ENCODE measurements at regions not wholly inside any gene's neighbourhood (a gene's known extent, or its start where the extent isn't known, plus 50 kb on each side); places are given as distances from the start of the nearest gene placed in this dataset.

DNA sequence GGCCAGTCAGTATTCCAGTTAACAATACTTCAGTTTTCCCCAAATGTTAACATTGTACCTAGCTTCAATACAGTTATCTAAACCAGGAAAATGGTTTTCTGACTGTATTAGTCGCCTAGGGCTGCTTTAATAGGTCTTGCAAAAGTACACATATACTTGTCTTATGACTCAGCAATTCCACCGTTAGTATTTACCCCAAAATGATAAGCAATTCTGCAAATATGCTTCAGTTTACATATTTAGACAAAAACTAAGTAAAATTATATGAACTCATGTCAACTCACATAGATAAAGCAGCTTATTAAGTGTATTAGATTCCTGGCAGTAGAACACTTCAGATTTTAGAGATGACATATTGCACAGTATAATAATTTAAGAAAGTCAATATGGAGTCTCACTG is 363.3 kb downstream of the ARL4A start (continued):
- TF ChIP-seq USF2 (IDR thresholded peaks at IDR 0.05; ENCODE audit: borderline replicate concordance, low read depth, low read length) (no peak), PBX3 (IDR thresholded peaks at IDR 0.05; ENCODE audit: insufficient replicate concordance, low read depth, low read length) (no peak), NR2C1 (IDR thresholded peaks at IDR 0.05) (no peak), HDAC6 (IDR thresholded peaks at IDR 0.05; ENCODE audit: unreplicated experiment) (no peak), REST (IDR thresholded peaks at IDR 0.05; ENCODE audit: low read depth, low read length) (no peak), SPI1 (IDR thresholded peaks at IDR 0.05; ENCODE audit: borderline replicate concordance, insufficient read depth, low read depth, low read length) (no peak), SMAD5 (IDR thresholded peaks at IDR 0.05; ENCODE audit: low read depth) (no peak), E2F8 (IDR thresholded peaks at IDR 0.05; ENCODE audit: low read depth, partially characterized antibody) (no peak), TCF7 (IDR thresholded peaks at IDR 0.05; ENCODE audit: borderline replicate concordance) (no peak)

Measured in GM12878 (cell line).